ENCODE measurements at regions not wholly inside any gene's neighbourhood (a gene's known extent, or its start where the extent isn't known, plus 50 kb on each side); places are given as distances from the start of the nearest gene placed in this dataset.

- Histone ChIP-seq H3K4me3 (ENCODE audit: low read depth, low read length) (no peak overlapping the region), H3K27me3 (ENCODE audit: control insufficient read depth, insufficient read depth, low read length) (no peaks in the 10 kb centered on the region), H3K36me3 (ENCODE audit: control insufficient read depth, insufficient read depth, low read length) (no peaks in the 10 kb centered on the region)
- DNase-seq (ENCODE audit: low read depth) = no peak
- CTCF ChIA-PET = no interaction called here
- TF ChIP-seq CTCF (IDR thresholded peaks at IDR 0.05; ENCODE audit: insufficient read depth, low read depth, low read length) = no peak
- POLR2A ChIA-PET = no interaction called here
Measured at GRCh38 chr3:86438544-86438943, 552.4 kb downstream of the VGLL3 start.

- CTCF ChIA-PET = no interaction called here
- TF ChIP-seq CTCF (IDR thresholded peaks at IDR 0.05; ENCODE audit: insufficient read depth, low read depth, low read length) = no peak
- H3K4me3 ChIP-seq (ENCODE audit: low read depth, low read length) = no peak overlapping the region
- POLR2A ChIA-PET = no interaction called here
- H3K27me3 ChIP-seq (ENCODE audit: control insufficient read depth, insufficient read depth, low read length) = no peaks in the 10 kb centered on the region
- DNase-seq (ENCODE audit: low read depth) = no peak
- no peaks in the 10 kb centered on the region for H3K36me3 ChIP-seq (ENCODE audit: control insufficient read depth, insufficient read depth, low read length)
Measured at GRCh38 chr3:86427343-86427742, 563.6 kb downstream of the VGLL3 start.

- no peak overlapping the region for H3K4me3 ChIP-seq (ENCODE audit: low read depth, low read length)
- H3K27me3 ChIP-seq (ENCODE audit: control insufficient read depth, insufficient read depth, low read length) = no peaks in the 10 kb centered on the region
- no peak for DNase-seq (ENCODE audit: low read depth)
- ChIA-PET CTCF (no interaction called here), POLR2A (no interaction called here)
- no peak for TF ChIP-seq CTCF (IDR thresholded peaks at IDR 0.05; ENCODE audit: insufficient read depth, low read depth, low read length)
- no peaks in the 10 kb centered on the region for H3K36me3 ChIP-seq (ENCODE audit: control insufficient read depth, insufficient read depth, low read length)
Measured at GRCh38 chr3:86420990-86421739, 569.8 kb downstream of the VGLL3 start.

GRCh38 chr3:86418861-86419260 is 572.1 kb downstream of the VGLL3 start:
- no peak for TF ChIP-seq CTCF (IDR thresholded peaks at IDR 0.05; ENCODE audit: insufficient read depth, low read depth, low read length)
- ChIA-PET CTCF (no interaction called here), POLR2A (no interaction called here)
- DNase-seq (ENCODE audit: low read depth) = no peak
- H3K36me3 ChIP-seq (ENCODE audit: control insufficient read depth, insufficient read depth, low read length) = no peaks in the 10 kb centered on the region
- no peak overlapping the region for H3K4me3 ChIP-seq (ENCODE audit: low read depth, low read length)
- no peaks in the 10 kb centered on the region for H3K27me3 ChIP-seq (ENCODE audit: control insufficient read depth, insufficient read depth, low read length)

- no peaks in the 10 kb centered on the region for H3K36me3 ChIP-seq (ENCODE audit: control insufficient read depth, insufficient read depth, low read length)
- H3K27me3 ChIP-seq (ENCODE audit: control insufficient read depth, insufficient read depth, low read length) = no peaks in the 10 kb centered on the region
- DNase-seq (ENCODE audit: low read depth) = no peak
- POLR2A ChIA-PET = no interaction called here
- no peak for TF ChIP-seq CTCF (IDR thresholded peaks at IDR 0.05; ENCODE audit: insufficient read depth, low read depth, low read length)
- no peak overlapping the region for H3K4me3 ChIP-seq (ENCODE audit: low read depth, low read length)
- CTCF ChIA-PET = no interaction called here
Measured at GRCh38 chr3:86416334-86416733, 574.6 kb downstream of the VGLL3 start.
